ENCODE measurements at regions not wholly inside any gene's neighbourhood (a gene's known extent, or its start where the extent isn't known, plus 50 kb on each side); places are given as distances from the start of the nearest gene placed in this dataset.

DNA sequence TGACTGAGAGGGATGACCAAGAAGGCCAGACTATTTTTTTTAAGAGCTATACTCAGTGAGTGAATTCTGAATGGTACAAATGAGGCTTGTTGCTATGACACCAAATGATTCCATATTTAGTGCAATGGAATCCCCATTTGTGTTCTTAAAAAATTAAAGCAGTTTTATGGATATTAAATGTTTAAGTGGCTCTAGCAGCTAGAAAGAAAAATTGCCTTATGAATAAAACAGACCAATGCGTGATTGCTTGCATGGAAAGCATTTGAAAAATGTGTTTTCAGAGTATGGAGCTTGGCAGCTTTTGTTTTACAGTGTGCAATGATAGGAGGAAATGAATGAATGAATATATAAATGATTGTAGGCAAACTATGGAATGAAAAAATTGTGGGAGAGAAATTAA, 238.8 kb upstream of the DPP10 start:
- Histone ChIP-seq H3K4me1 (ENCODE audit: insufficient read depth, low read length, severe bottlenecking) (no peaks in the 10 kb centered on the region), H3K9ac (ENCODE audit: low read length) (no peak overlapping the region), H3K9me3 (ENCODE audit: low read length) (0 out of 2 replicates have a peak, but pooled peaks cover 2% of the 10 kb centered on the region), H2AFZ (ENCODE audit: low read length) (no peak overlapping the region), H3K79me2 (ENCODE audit: insufficient read depth, low read length) (no peaks in the 10 kb centered on the region), H3K9me2 (ENCODE audit: low read depth, low read length) (no peaks in the 10 kb centered on the region), H4K20me1 (ENCODE audit: insufficient read depth, low read length) (no peaks in the 10 kb centered on the region), H3K4me3 (ENCODE audit: low read depth, low read length, poor library complexity, severe bottlenecking) (no peak overlapping the region), H3K36me3 (ENCODE audit: insufficient read depth, low read length) (no peaks in the 10 kb centered on the region), H3K27ac (ENCODE audit: low read depth, low read length, poor library complexity, severe bottlenecking) (no peak overlapping the region), H3K4me2 (ENCODE audit: low read length) (no peak overlapping the region), H3F3A (ENCODE audit: insufficient read depth, low read length) (no peaks in the 10 kb centered on the region), H3K27me3 (ENCODE audit: insufficient read depth, low read length) (no peaks in the 10 kb centered on the region)
- TF ChIP-seq CTCF (IDR thresholded peaks at IDR 0.05; ENCODE audit: low read length) = no peak
- no peak for TF ChIP-seq EZH2 (IDR thresholded peaks at IDR 0.05; ENCODE audit: borderline replicate concordance, low read length)

- no peak overlapping the region for H3K4me3 ChIP-seq (ENCODE audit: low read depth, low read length, poor library complexity, severe bottlenecking)
- H3K4me1 ChIP-seq (ENCODE audit: insufficient read depth, low read length, severe bottlenecking) = no peaks in the 10 kb centered on the region
- H3K9me3 ChIP-seq (ENCODE audit: low read length) = no peaks in the 10 kb centered on the region
- H3K79me2 ChIP-seq (ENCODE audit: insufficient read depth, low read length) = no peaks in the 10 kb centered on the region
- H3K9ac ChIP-seq (ENCODE audit: low read length) = no peak overlapping the region
- no peaks in the 10 kb centered on the region for H3K36me3 ChIP-seq (ENCODE audit: insufficient read depth, low read length)
- no peaks in the 10 kb centered on the region for H3K27me3 ChIP-seq (ENCODE audit: insufficient read depth, low read length)
- no peaks in the 10 kb centered on the region for H3F3A ChIP-seq (ENCODE audit: insufficient read depth, low read length)
- TF ChIP-seq EZH2 (IDR thresholded peaks at IDR 0.05; ENCODE audit: borderline replicate concordance, low read length) (no peak), CTCF (IDR thresholded peaks at IDR 0.05; ENCODE audit: low read length) (no peak)
- no peak overlapping the region for H3K4me2 ChIP-seq (ENCODE audit: low read length)
- no peaks in the 10 kb centered on the region for H4K20me1 ChIP-seq (ENCODE audit: insufficient read depth, low read length)
- no peaks in the 10 kb centered on the region for H3K9me2 ChIP-seq (ENCODE audit: low read depth, low read length)
- H3K27ac ChIP-seq (ENCODE audit: low read depth, low read length, poor library complexity, severe bottlenecking) = no peak overlapping the region
- no peak overlapping the region for H2AFZ ChIP-seq (ENCODE audit: low read length)
Measured at GRCh38 chr2:114213808-114214207, 228.6 kb upstream of the DPP10 start.

DNA sequence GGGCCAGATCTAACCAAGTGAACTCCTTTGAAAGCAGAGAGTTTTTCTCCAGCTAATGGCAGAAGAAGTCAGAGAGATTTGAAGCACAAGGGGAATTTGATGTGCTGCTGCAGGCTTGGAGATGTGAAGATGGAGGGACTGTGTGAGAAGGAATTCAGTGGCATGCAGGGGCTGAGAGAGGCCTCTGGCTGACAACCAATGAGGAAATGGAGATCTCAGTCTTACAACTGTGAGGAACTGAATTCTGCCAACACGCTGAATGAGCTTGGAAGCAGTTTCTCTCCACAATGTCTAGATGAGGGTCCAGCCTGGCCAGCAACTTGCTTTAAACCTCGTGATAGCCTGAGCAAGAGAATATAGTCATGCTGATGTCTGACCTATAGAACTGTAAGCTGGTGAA, 224.1 kb upstream of the DPP10 start:
- Histone ChIP-seq H3K36me3 (ENCODE audit: insufficient read depth, low read length) (no peaks in the 10 kb centered on the region), H4K20me1 (ENCODE audit: insufficient read depth, low read length) (no peaks in the 10 kb centered on the region), H3K9me2 (ENCODE audit: low read depth, low read length) (no peaks in the 10 kb centered on the region), H3K9ac (ENCODE audit: low read length) (no peak overlapping the region), H3K4me2 (ENCODE audit: low read length) (no peak overlapping the region), H3K79me2 (ENCODE audit: insufficient read depth, low read length) (no peaks in the 10 kb centered on the region), H2AFZ (ENCODE audit: low read length) (no peak overlapping the region), H3K27me3 (ENCODE audit: insufficient read depth, low read length) (no peaks in the 10 kb centered on the region), H3K4me1 (ENCODE audit: insufficient read depth, low read length, severe bottlenecking) (no peaks in the 10 kb centered on the region), H3F3A (ENCODE audit: insufficient read depth, low read length) (no peaks in the 10 kb centered on the region), H3K9me3 (ENCODE audit: low read length) (no peaks in the 10 kb centered on the region), H3K27ac (ENCODE audit: low read depth, low read length, poor library complexity, severe bottlenecking) (no peak overlapping the region), H3K4me3 (ENCODE audit: low read depth, low read length, poor library complexity, severe bottlenecking) (no peak overlapping the region)
- TF ChIP-seq EZH2 (IDR thresholded peaks at IDR 0.05; ENCODE audit: borderline replicate concordance, low read length) (no peak), CTCF (IDR thresholded peaks at IDR 0.05; ENCODE audit: low read length) (no peak)

All from OCI-LY1 (cell line).